CD8-positive, alpha-beta memory T cell (primary cell): ENCODE measurements at regions not wholly inside any gene's neighbourhood (a gene's known extent, or its start where the extent isn't known, plus 50 kb on each side); places are given as distances from the start of the nearest gene placed in this dataset.

Source experiments
- CTCF ChIA-PET: fragments of 350-600 bp; sonication (Branson Sonifier 250); formaldehyde crosslinking; loops from one replicate; lab custom pipeline; 2021; ENCODE audit warnings: antibody characterized with exemption; lab: Charles Lee
- POLR2A ChIA-PET: fragments of 350-600 bp; sonication (Branson Sonifier 250); formaldehyde crosslinking; loops from one replicate; lab custom pipeline; 2021; ENCODE audit warnings: antibody characterized with exemption; lab: Charles Lee
- DNase-seq, 5 donors: peaks; one replicate each; pipeline versions ENCODE4 v3.0.0 to v3.0.0-alpha.2; 2020 to 2022; ENCODE audit warnings: mixed read lengths in 1 of 5
- H3K27ac ChIP-seq: one replicate; pipeline ENCODE4 v1.7.0; 2013; ENCODE audit warnings: low read depth, mild to moderate bottlenecking, low read length, moderate library complexity
- H3K27me3 ChIP-seq: 2 replicates; pipeline ENCODE4 v1.7.0; 2013; ENCODE audit warnings: low read length, mild to moderate bottlenecking; ENCODE audit not compliant: insufficient read depth, poor library complexity, severe bottlenecking
- H3K36me3 ChIP-seq: 2 replicates; pipeline ENCODE4 v1.7.0; 2013; ENCODE audit warnings: mild to moderate bottlenecking, low read length, moderate library complexity; ENCODE audit not compliant: insufficient read depth
- H3K4me1 ChIP-seq: 2 replicates; pipeline ENCODE4 v1.7.0; 2013; ENCODE audit warnings: mild to moderate bottlenecking, low read length, moderate library complexity; ENCODE audit not compliant: insufficient read depth
- H3K4me3 ChIP-seq: 2 replicates; pipeline ENCODE4 v1.7.0; 2013; ENCODE audit warnings: mild to moderate bottlenecking, low read length
- H3K9me3 ChIP-seq: 2 replicates; pipeline ENCODE4 v1.7.0; 2013; ENCODE audit warnings: mild to moderate bottlenecking, low read length
- H3K27ac Mint-ChIP-seq, 8 donors: one replicate each; pipeline ENCODE4 v1.8.0; 2020 to 2021; ENCODE audit warnings: mixed read lengths in 8 of 8, mild to moderate bottlenecking in 6 of 8, inconsistent platforms in 3 of 8, moderate library complexity in 3 of 8
- H3K27me3 Mint-ChIP-seq, 2 donors: one replicate each; pipeline ENCODE4 v1.8.0; 2020 to 2021; ENCODE audit warnings: mixed read lengths in 2 of 2, mild to moderate bottlenecking in 1 of 2, moderate library complexity in 1 of 2
- H3K36me3 Mint-ChIP-seq, 3 donors: one replicate each; pipeline ENCODE4 v1.8.0; 2020 to 2021; ENCODE audit warnings: mixed read lengths in 3 of 3, inconsistent platforms in 1 of 3, mild to moderate bottlenecking in 1 of 3
- H3K4me1 Mint-ChIP-seq, 3 donors: one replicate each; pipeline ENCODE4 v1.8.0; 2020 to 2021; ENCODE audit warnings: mixed read lengths in 3 of 3, inconsistent platforms in 1 of 3, mild to moderate bottlenecking in 1 of 3
- H3K4me3 Mint-ChIP-seq, 7 donors: one replicate each; pipeline ENCODE4 v1.8.0; 2020 to 2021; ENCODE audit warnings: mixed read lengths in 7 of 7, mild to moderate bottlenecking in 6 of 7, moderate library complexity in 4 of 7, inconsistent platforms in 2 of 7
- H3K9me3 Mint-ChIP-seq, 5 donors: one replicate each; pipeline ENCODE4 v1.8.0; 2020 to 2022; ENCODE audit warnings: mixed read lengths in 5 of 5, mild to moderate bottlenecking in 3 of 5, moderate library complexity in 2 of 5, inconsistent platforms in 1 of 5

- no peak overlapping the region for H3K27ac Mint-ChIP-seq
- Histone ChIP-seq H3K9me3 (no peaks in the 10 kb centered on the region), H3K27ac (no peak overlapping the region), H3K4me1 (no peaks in the 10 kb centered on the region), H3K4me3 (no peak overlapping the region), H3K36me3 (no peaks in the 10 kb centered on the region), H3K27me3 (no peaks in the 10 kb centered on the region)
- DNase-seq: no peak
- H3K27me3 Mint-ChIP-seq: no peaks in the 10 kb centered on the region
- CTCF ChIA-PET: no interaction called here
- H3K4me3 Mint-ChIP-seq: no peak overlapping the region
- POLR2A ChIA-PET: no interaction called here
- H3K9me3 Mint-ChIP-seq: peaks cover 0 to 6% (median 2%) of the 10 kb centered on the region in 5 donors
- H3K36me3 Mint-ChIP-seq: no peaks in the 10 kb centered on the region
- no peaks in the 10 kb centered on the region for H3K4me1 Mint-ChIP-seq
These were observed 58.8 kb downstream of the PPP4R3C start for GRCh38 chrX:27404366-27404765.

- ChIA-PET POLR2A (no interaction called here), CTCF (no interaction called here)
- H3K27me3 ChIP-seq: no peaks in the 10 kb centered on the region
- no peak overlapping the region for H3K27ac ChIP-seq
- Mint-ChIP-seq H3K27me3 (peaks cover 0 to under 1% of the 10 kb centered on the region in 2 donors), H3K4me1 (no peaks in the 10 kb centered on the region), H3K4me3 (no peak overlapping the region), H3K9me3 (peaks cover 0 to 2% (median 0%) of the 10 kb centered on the region in 5 donors), H3K36me3 (no peaks in the 10 kb centered on the region), H3K27ac (no peak overlapping the region)
- no peaks in the 10 kb centered on the region for H3K9me3 ChIP-seq
- no peak for DNase-seq
- no peaks in the 10 kb centered on the region for H3K4me1 ChIP-seq
- H3K36me3 ChIP-seq: no peaks in the 10 kb centered on the region
- no peak overlapping the region for H3K4me3 ChIP-seq
These were observed 64.0 kb downstream of the PPP4R3C start for GRCh38 chrX:27399146-27399456.

- no peak overlapping the region for H3K4me3 Mint-ChIP-seq
- no peak overlapping the region for H3K27ac Mint-ChIP-seq
- H3K9me3 Mint-ChIP-seq: peaks cover 0 to 3% (median 0%) of the 10 kb centered on the region in 5 donors
- DNase-seq: no peak
- no peaks in the 10 kb centered on the region for H3K36me3 ChIP-seq
- H3K4me1 ChIP-seq: no peaks in the 10 kb centered on the region
- no peaks in the 10 kb centered on the region for H3K4me1 Mint-ChIP-seq
- ChIA-PET CTCF (no interaction called here), POLR2A (no interaction called here)
- H3K36me3 Mint-ChIP-seq: no peaks in the 10 kb centered on the region
- H3K27me3 Mint-ChIP-seq: peaks cover 0 to 2% of the 10 kb centered on the region in 2 donors
- H3K9me3 ChIP-seq: no peaks in the 10 kb centered on the region
- no peaks in the 10 kb centered on the region for H3K27me3 ChIP-seq
- H3K4me3 ChIP-seq: no peak overlapping the region
- H3K27ac ChIP-seq: no peak overlapping the region
These were observed 71.5 kb downstream of the PPP4R3C start for GRCh38 chrX:27391623-27392022.

GRCh38 chrX:27381419-27381818 is 81.7 kb downstream of the PPP4R3C start:
- Mint-ChIP-seq H3K36me3 (no peaks in the 10 kb centered on the region), H3K27me3 (no peaks in the 10 kb centered on the region), H3K9me3 (peaks cover 0 to 9% (median 2%) of the 10 kb centered on the region in 5 donors), H3K27ac (no peak overlapping the region), H3K4me3 (no peak overlapping the region), H3K4me1 (no peaks in the 10 kb centered on the region)
- H3K36me3 ChIP-seq: no peaks in the 10 kb centered on the region
- no peaks in the 10 kb centered on the region for H3K4me1 ChIP-seq
- H3K27me3 ChIP-seq: no peaks in the 10 kb centered on the region
- ChIA-PET CTCF (no interaction called here), POLR2A (no interaction called here)
- H3K9me3 ChIP-seq: no peaks in the 10 kb centered on the region
- DNase-seq: no peak
- no peak overlapping the region for H3K27ac ChIP-seq
- no peak overlapping the region for H3K4me3 ChIP-seq

GRCh38 chrX:27380163-27380845 is 82.8 kb downstream of the PPP4R3C start:
- no peaks in the 10 kb centered on the region for H3K9me3 ChIP-seq
- no peak overlapping the region for H3K27ac ChIP-seq
- ChIA-PET POLR2A (no interaction called here), CTCF (no interaction called here)
- no peak overlapping the region for H3K27ac Mint-ChIP-seq
- no peaks in the 10 kb centered on the region for H3K4me1 ChIP-seq
- H3K4me1 Mint-ChIP-seq: no peaks in the 10 kb centered on the region
- no peak for DNase-seq
- H3K36me3 Mint-ChIP-seq: no peaks in the 10 kb centered on the region
- H3K4me3 ChIP-seq: no peak overlapping the region
- H3K27me3 Mint-ChIP-seq: peaks cover 0 to 1% of the 10 kb centered on the region in 2 donors
- no peaks in the 10 kb centered on the region for H3K27me3 ChIP-seq
- no peak overlapping the region for H3K4me3 Mint-ChIP-seq
- peaks cover 0 to 9% (median 2%) of the 10 kb centered on the region in 5 donors for H3K9me3 Mint-ChIP-seq
- no peaks in the 10 kb centered on the region for H3K36me3 ChIP-seq

GRCh38 chrX:27354021-27354420 is 109.1 kb downstream of the PPP4R3C start:
- Mint-ChIP-seq H3K4me1 (no peaks in the 10 kb centered on the region), H3K27me3 (no peaks in the 10 kb centered on the region), H3K36me3 (no peaks in the 10 kb centered on the region), H3K4me3 (no peak overlapping the region), H3K9me3 (peaks cover 0 to 5% (median 0%) of the 10 kb centered on the region in 5 donors), H3K27ac (no peak overlapping the region)
- H3K4me1 ChIP-seq: no peaks in the 10 kb centered on the region
- H3K27ac ChIP-seq: no peak overlapping the region
- POLR2A ChIA-PET: no interaction called here
- no peaks in the 10 kb centered on the region for H3K9me3 ChIP-seq
- CTCF ChIA-PET: no interaction called here
- H3K36me3 ChIP-seq: no peaks in the 10 kb centered on the region
- no peak overlapping the region for H3K4me3 ChIP-seq
- DNase-seq: no peak
- H3K27me3 ChIP-seq: no peaks in the 10 kb centered on the region

GRCh38 chrX:27350476-27350875 is 112.7 kb downstream of the PPP4R3C start:
- Mint-ChIP-seq H3K4me3 (no peak overlapping the region), H3K27ac (no peak overlapping the region), H3K4me1 (no peaks in the 10 kb centered on the region), H3K27me3 (no peaks in the 10 kb centered on the region), H3K36me3 (no peaks in the 10 kb centered on the region), H3K9me3 (peaks cover 0 to 3% (median 0%) of the 10 kb centered on the region in 5 donors)
- no peak for DNase-seq
- CTCF ChIA-PET: no interaction called here
- no peaks in the 10 kb centered on the region for H3K4me1 ChIP-seq
- no peaks in the 10 kb centered on the region for H3K27me3 ChIP-seq
- no peaks in the 10 kb centered on the region for H3K9me3 ChIP-seq
- no peak overlapping the region for H3K27ac ChIP-seq
- no peaks in the 10 kb centered on the region for H3K36me3 ChIP-seq
- no peak overlapping the region for H3K4me3 ChIP-seq
- POLR2A ChIA-PET: no interaction called here

- Mint-ChIP-seq H3K4me1 (no peaks in the 10 kb centered on the region), H3K9me3 (peaks cover 0 to 4% (median 2%) of the 10 kb centered on the region in 5 donors), H3K36me3 (no peaks in the 10 kb centered on the region), H3K27ac (no peak overlapping the region), H3K4me3 (no peak overlapping the region), H3K27me3 (no peaks in the 10 kb centered on the region)
- no peak overlapping the region for H3K27ac ChIP-seq
- H3K36me3 ChIP-seq: no peaks in the 10 kb centered on the region
- POLR2A ChIA-PET: no interaction called here
- peak in 1 of 5 donors; percentile 3 for DNase-seq
- H3K4me3 ChIP-seq: no peak overlapping the region
- H3K4me1 ChIP-seq: no peaks in the 10 kb centered on the region
- CTCF ChIA-PET: no interaction called here
- H3K27me3 ChIP-seq: no peaks in the 10 kb centered on the region
- no peaks in the 10 kb centered on the region for H3K9me3 ChIP-seq
These were observed 126.6 kb downstream of the PPP4R3C start for GRCh38 chrX:27336466-27337091.
